ENCODE measurements at regions not wholly inside any gene's neighbourhood (a gene's known extent, or its start where the extent isn't known, plus 50 kb on each side); places are given as distances from the start of the nearest gene placed in this dataset.
A peak's percentile ranks its signal among the peaks of the same experiment; 100 is the strongest.
"Not testable (repeated sequence)": the region's sequence is repeated elsewhere in the genome, so short reads cannot be mapped to it uniquely, and the experiment has no call there.

DNA sequence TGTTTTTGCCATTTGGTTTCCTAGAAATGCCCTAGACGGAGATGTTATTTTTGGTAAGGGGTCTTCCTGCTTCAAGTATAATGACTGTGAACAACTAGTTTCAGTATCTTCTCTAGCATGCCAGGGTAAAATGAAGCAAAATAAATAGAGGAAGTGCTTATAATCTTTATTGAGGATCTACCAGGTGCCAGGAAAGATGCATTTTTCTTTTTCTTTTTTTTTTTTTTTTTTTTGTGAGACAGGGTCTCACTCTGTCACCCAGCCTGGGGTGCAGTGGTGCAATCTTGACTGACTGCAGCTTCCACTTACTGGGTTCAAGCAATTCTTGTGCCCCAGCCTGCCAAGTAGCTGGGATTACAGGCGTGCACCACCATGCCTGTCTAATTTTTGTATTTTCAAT, 146.6 kb upstream of the GRK3 start:
- not testable (repeated sequence) for DNase-seq (ENCODE audit: low spot score)

DNA sequence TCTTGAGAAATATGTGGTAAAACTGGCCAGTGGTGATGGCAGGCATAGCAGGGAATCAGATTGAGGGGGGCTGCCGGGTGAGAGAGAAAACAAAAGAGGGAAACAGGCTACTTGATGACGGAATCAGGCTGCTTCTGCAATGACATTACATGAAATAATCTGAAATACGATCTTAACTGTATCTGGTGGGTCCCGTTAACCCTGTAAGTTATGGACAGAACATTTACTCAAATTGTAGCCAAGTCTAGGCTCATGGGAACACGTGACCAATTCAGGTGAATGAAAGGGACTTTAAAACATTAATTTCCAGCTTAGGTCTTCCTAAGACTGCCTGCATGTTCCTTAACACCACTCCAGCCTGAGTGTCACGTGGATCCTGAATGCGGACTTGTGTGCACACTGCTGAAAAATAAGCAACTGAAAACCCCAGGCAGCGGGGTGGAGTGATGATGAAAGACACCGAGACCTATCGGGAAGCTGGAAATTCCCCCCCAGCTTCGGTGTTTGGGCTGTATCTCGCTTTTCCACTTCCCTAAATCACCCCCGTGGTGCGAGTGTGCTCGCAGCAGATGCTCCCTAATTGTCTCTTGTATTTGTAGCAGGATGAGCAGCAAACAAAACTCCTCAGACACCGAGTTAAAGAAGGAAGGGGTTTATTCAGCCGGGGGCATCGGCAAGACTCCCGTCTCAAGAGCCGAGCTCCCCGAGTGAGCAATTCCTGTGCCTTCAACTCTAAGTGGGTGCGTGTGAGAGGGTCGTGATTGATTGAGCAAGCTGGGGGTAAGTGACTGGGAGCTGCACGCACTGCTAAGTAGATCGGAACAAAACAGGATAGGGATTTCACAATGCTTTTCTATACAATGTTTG, 145.0 kb upstream of the GRK3 start:
- DNase-seq (ENCODE audit: low spot score) = no peak

DNA sequence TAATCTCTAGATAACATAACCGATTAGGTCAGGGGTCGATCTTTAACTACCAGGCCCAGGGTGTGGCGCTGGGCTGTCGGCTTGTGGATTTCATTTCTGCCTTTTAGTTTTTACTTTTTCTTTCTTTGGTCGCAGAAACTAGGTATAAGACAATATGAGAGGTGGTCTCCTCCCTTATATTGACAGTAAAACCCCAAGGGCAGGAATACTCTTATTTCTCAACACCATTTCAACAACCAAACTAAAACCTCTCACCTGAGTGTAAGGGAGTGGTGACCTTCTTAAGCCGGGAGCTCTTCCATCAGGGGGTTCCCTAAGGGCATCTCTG, 144.4 kb upstream of the GRK3 start:
- DNase-seq (ENCODE audit: low spot score) = not testable (repeated sequence)

DNA sequence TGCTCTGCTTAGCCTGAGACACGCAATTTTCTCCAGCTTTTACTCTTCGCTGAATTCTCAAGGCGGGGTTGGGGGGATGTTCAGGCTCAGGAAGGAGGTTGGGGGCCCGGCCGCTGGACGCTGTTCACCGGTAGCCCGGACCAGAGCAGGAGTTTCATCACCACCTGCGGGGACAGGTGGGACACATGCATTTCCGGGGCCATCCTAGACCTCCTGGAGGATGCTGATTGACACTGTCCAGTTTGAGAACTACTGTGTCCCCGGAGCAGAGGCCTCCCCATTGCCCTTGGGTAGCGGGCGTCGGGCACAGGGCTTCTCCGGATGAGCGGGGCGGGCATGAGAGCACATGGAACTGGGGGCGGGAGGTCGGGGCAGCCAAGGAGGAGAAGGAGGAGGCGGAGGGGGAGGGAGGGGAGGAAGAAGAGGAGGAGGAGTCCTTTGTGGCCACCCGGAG, 144.0 kb upstream of the GRK3 start:
- no peak for DNase-seq (ENCODE audit: low spot score)

DNA sequence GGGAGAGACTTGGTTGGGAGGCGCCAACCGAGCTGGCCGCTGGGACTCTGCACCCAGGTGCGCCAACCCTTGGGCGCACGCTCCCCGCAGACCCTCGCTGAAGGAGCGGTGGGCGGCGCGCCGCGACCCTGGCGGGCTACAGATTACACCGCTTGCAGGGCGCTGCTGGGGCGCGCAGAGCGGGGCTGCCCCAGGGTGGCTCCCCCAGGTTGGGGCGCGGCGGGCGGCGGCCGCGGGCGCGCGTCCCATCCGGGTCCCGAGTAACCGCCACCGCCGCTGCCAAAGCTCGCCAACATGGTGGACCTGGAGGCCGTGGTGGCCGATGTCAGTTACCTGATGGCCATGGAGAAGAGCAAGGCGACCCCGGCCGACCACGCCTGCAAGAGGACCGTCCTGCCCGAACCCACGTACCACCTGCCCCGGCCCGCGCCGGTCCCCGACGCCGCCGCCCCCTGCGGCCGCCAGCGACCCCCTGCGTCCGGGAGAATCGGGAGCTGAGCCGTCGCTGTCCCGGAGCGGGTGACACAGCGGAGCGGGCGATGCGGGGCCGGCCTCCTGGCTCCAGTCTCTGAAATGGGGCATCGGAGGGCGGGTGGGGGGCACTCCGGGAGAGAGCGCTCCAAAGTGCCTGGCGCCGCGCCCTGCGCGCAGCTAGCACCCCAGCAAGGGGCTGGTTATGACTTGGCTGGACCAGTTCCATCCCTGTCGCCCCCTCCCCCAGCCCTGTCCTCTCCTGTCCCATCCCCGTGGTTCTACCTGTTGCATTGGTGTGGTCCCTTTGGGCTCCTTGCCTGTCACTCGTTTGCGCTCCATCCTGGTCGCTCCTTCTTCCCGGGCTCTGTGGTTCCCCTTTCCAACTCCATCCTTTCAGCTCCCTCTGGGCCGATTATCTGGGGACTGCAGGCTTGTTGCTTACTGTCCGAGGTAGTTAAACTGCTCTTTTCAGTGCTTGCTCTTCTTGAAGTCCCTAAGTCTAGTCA, 143.3 kb upstream of the GRK3 start:
- DNase-seq (ENCODE audit: low spot score) = no peak

DNA sequence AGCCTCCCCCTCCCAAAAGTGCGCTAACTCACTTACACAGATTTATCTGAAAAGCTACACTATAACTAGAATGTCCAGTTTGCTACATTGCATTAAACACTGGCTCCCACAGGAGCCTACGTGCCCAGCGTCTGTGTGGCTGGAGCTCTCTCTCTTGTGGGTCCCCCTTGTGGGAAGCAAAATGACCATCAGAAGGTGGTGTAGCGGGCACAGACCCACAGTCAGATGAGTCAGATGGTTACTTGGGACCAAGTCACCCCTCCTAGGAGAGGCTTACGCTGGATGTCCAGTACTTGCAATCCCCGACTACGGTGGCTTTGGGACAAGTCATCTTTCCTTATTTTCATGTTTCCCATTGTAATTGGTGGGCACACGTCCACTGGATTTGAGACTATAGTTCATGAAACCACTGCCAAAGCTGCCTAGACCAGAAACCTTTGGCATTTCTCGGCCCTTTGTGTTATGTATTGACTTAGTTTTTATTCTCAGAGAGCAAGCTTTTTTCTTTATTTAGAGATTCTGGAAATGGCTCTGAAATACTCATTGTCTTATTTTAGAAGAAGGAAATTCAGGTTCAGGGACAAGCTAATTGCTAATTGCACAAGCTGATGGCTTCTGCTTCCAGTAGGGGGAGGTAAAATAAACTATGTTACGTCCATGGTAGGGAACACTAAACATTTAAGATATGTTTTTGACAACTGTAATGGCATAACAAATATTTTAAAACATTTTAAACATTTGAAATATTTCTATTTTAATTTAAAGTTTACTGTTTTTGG, 137.8 kb upstream of the GRK3 start:
- DNase-seq (ENCODE audit: low spot score) = not testable (repeated sequence)

DNA sequence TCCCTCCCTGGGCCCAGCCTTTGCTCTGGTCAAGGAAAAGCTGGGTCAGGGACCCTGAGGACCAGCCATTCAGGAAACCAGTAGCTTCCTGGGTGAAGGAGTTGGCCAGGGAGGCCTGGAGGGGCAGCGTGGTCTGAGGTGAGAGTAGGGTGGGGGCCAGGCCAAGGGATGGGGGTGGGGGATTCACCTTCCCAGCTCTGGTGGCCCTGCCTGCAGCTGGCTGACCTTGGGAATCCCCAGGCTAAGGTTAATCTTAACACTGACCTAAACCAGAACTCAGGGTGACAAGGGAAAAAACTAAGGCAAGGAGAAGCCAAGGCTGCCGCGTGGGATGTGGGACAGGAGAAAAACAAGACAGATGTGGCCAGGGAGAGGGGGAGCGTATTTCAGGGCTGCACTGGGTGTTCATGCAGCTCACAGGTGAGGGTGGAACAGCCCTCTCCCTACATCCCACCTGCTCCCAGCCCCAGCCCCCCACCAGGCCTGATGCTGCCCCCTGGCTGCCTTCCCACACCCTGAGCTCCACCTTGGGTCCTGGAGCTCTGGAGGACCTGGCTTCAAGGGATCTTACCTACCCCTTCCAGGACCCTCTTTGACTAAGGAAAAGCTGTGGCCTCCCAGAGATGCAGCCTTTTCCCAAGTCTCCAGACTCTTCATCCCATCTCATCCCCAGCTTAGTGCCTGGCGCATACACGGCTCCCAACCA, 132.7 kb upstream of the GRK3 start:
- DNase-seq (ENCODE audit: low spot score) = not testable (repeated sequence)

DNA sequence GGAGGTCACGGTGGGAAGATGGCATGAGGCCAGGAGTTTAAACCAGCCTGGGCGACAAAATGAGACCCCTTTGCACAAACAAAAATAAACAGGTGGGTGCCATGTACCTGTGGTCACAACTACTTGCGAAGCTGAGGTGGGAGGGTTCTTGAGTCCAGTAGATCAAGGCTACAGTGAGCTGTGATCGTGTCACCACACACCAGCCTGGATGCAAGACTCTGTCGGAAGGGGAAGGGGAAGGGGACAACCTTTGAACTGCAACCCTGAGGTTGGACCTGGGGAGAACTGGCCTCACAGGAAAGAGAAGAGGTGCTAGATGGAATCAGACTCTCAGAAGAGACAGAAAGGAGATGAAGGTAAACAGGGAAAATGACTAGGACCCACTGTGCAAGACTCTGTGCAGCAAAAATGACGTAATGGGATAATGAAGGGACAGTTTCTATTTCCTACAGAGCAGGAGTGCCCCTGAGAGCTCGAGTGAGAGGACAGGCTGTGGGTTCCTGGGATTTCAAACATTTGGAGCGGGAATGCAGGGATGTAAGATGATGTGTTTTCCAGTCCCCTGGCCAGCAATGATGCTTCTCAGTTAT, 131.0 kb upstream of the GRK3 start:
- DNase-seq (ENCODE audit: low spot score) = not testable (repeated sequence)

DNA sequence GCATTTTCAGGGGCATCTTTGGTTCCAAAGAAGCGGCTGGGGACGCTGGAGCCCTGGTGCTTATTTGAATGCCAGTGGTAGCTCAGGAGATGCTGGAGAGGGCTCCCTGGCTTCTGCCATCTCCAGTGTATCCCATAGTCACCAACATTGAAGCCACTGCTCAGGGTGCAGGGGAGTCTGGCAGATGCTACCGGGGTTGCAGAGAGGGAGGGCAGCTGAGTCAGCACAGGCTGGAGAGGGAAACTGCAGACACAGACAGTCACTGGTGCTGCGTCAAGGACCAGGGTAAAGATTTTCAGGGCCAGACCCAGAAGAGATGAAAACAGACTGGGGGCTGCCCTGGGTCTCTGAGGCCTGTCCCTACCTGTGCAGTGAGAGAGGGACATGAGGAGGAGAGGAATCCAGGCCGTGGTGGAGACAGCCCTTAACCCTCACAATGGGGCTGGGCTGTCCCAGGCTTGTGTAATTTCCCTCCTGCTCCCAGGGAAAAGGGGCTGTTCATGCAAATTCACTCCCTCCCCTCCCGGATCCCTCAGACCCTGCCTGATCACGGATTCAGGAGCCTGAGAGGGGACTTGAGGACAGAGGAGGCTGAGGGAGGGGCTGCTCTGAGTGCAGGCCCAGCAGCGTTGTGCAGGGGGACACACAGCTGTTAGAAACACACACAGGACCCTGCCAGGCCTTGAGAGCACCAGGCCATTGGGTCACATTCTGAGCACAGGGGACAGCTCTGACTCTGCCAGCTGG, 126.9 kb upstream of the GRK3 start:
- no peak for DNase-seq (ENCODE audit: low spot score)

DNA sequence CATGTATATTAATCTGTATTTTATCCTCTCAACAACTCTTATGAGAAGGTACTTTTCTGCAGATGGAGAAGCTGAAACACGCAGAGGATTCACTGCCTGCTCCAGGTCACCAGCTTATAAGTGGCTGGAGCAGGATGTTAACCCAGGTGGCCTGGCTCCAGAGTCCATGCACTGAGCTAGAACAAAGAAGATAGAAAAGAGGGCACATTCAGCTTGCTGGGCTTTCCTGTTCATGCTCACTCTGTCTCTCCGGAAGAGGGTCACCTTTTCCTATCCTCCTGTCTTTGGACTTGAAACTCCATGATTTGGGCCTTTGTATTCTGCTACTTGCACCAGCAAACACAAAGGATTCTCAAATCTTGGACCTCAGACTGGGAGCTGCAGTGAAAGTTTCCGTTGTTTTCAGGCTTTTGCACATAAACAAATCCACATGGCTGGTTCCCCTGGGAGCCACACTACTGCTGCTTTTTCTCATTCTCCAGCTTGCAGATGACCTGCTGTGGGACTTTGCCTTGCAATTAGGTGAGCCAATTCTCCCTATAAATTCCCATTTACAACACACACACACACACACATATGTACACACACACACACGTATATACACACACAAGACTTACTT, 117.3 kb upstream of the GRK3 start:
- DNase-seq (ENCODE audit: low spot score) = no peak

DNA sequence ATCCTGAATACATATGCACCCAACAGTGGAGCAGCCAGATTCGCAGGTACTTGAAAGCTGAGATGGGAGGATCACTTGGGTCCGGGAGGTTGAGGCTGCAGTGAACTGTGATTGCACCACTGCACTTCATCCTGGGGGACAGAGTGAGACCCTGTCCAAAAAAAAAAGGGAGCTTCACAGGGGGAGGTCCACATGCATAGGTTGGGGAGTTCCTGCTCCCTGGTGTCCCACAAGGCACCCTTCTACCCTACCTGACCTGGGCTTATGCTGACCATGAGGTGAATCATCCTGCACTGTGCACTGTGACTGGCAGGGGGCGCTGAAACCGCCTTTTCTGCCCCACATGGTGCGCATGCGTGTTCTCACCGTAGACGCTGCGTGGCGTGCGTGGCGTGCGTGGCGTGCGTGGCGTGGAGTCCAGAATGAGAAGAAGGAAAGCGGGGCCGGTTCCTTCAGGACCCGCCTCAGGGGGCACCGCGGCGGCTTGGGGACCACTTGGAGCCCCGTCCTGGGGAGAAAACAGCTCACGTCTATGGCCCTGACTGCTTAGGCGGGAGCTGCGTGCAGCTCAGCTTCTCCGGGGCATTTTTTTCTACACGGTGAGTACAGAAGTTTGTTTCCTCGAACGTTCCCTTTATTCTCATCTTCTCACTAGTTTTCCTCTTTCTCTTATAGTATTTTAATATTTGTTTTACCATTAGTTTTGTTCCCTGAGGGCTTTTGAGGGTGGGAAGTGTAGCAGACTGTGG, 116.6 kb upstream of the GRK3 start:
- peak; percentile 92 for DNase-seq (ENCODE audit: low spot score)

DNA sequence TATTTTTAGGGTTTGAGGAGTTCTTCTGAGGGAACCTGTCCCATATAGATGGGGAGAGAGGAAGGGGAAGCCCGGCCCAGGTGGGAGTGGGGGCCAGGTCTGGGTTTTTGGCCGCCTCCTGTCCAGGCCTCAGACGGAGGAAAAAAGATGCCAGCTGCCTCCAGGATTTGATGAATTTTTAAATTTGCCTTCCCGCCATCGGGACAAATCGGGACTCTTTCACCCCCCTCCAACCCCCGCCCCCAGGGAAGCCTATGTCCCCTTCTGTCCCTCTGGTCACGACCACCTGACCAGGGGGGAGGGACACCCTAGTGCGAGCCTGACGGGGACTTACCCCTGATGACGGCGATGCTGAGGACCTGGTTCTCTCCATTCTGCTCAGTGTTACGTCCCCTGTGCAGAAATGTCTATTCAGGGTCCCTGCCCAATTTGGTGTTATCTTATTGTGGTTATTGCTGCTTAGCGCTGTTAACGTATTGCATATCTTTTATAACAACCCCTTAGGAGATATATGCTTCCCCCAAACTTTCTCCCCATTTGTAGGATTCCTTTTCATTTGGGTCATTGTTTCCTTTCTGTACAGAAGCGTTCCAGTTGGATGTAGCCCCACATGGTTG, 115.9 kb upstream of the GRK3 start:
- DNase-seq (ENCODE audit: low spot score) = no peak

DNA sequence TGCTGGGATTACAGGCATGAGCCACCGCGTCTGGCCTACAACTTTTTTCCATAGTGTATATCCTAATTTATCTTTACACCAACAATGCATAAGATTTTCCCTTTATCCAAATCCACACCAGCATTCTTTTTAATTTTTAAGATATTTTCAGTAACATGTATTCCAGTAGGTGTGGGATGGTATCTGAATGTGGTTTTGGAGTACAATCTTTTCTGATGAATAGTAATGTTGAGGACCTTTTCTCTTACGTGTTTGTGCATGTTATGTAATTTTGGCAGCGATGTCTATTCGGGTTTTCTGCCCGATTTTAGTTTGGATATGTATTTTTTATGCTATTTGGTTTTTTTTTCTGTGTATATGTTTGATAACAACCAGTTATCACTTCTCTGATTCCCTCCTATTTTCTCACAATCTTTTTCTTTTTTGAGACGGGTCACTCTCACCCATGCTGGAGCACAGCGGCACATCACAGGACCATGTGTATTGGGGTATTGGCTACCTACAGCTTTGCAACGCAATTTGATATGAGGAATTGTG, 114.6 kb upstream of the GRK3 start:
- no peak for DNase-seq (ENCODE audit: low spot score)

DNA sequence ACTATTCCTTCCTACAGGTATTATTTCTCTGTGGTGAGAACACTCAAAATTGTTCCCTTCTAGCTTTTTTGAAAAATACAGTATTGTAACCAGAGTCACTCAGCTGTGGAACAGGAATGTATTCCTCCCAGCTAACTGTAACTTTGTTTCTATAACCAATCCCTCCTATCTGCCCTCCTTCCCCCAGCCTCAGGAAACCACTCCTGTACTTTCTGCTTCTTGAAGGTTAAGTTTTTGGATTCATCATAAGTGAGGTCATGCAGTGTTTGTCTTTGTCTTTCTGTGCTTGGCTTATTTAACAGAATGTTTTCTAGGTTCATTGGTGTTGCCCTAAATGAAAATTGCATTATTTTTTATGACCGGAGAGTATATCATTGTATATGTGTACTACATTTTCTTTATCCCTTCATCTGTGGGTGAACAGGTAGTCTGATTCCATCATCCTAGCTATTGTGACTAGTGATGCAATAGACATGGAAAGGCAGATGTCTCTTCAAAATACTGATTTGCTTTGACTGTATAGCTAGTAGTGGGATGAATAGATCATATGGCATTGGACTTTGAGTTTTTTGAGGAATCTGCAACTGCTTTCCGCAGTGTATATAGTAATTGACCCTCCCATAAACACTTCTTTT, 112.9 kb upstream of the GRK3 start:
- no peak for DNase-seq (ENCODE audit: low spot score)

DNA sequence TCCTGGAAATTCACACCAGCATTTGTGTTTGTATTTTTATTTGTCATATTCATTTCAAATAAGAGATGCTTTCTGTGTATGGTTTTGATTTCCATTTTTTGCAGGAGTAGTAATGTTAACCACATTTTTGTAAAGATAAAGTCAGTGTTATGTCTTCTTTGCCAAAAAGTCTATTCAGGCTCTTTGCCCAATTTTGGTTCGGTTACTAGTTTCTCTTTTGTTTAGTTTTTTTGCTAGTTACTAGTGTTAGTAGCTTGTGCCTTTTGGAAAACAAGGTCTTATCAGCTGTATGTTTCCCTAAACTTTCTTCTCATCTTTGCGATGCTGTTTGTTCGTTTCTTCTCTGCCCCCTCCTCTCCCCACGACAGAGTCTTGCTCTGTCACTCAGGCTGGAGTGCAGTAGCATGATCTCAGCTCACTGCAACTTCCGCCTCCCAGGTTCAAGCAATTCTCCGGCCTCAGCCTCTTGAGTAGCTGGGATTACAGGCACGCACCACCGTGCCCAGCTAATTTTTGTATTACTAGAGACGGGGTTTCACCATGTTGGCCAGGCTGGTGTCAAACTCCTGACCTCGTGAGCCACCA, 112.3 kb upstream of the GRK3 start:
- DNase-seq (ENCODE audit: low spot score) = no peak

DNA sequence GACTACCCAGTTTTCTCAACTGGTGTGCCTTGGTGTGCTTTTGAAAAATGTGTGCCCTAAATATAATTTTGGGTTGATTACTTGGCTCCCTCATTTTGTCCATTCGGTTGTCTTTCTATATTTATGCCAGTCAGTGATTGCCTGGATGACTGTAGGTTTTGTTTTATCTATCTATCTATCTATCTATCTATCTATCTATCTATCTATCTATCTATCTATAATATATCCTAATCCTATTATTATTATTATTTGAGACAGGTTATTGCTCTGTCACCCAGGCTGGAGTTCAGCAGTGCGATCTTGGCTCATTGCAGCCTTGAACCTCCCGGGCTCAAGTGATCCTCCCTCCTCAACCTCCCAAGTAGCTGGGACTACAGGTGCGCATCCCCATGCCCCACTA, 111.4 kb upstream of the GRK3 start:
- no peak for DNase-seq (ENCODE audit: low spot score)

DNA sequence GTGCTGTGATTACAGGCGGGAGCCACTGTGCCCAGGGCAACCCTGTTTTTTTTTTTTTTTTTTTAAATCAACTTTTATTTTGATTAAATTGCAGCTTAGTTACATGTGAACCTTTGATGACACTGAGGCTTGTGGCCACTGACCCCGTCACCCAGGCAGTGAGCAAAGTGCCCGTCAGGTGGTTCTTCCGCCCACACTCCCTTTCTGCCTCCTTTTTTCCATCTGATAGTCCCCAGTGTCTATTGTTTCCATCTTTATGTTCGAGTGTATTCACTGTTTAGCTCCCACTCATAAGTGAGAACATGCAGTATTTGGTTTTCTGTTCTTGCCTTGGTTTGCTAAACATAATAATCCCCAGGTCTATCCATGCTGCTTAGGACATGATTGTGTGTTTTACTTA, 110.9 kb upstream of the GRK3 start:
- no peak for DNase-seq (ENCODE audit: low spot score)

All from mucosa of gallbladder (tissue), 1 donor.